ENCODE measurements at regions not wholly inside any gene's neighbourhood (a gene's known extent, or its start where the extent isn't known, plus 50 kb on each side); places are given as distances from the start of the nearest gene placed in this dataset.
A peak's percentile ranks its signal among the peaks of the same experiment; 100 is the strongest.
"Not testable (repeated sequence)": the region's sequence is repeated elsewhere in the genome, so short reads cannot be mapped to it uniquely, and the experiment has no call there.

DNA sequence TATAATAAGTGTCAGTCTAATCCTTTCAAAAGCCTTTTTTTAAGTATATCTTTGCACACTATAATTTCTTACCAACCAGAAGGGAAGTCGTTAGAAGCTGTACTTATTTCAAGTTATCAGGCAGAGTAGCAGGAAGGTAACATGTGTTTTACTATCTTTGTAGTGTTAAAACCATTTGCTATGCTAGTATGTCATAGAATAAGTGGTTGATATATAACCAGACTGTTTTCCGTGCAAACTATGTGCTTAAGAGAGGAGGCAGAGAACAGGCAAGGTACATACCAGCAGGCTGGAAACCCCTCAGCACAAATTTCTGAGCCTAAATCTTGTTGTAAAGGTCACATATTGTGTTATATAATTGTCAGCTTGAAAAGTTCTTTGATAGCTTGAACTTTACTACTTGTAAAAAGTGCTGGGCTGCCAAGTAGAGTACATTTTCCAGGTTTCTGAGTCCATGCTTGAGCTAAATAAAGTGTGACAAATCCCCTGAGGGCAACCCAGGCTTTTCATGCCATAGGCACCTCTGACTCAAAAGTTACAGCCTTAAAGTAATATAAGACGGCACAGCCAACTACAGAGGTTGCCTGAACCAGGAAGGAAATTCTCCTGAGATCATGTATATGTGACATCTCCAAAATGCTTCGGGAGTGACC, 1297.4 kb downstream of the PCDH9 start:
- Mint-ChIP-seq H3K27me3 (no peaks in the 10 kb centered on the region), H3K36me3 (no peaks in the 10 kb centered on the region), H3K4me3 (no peak overlapping the region), H3K9me3 (no peaks in the 10 kb centered on the region), H3K4me1 (no peaks in the 10 kb centered on the region), H3K27ac (no peak overlapping the region)
- ATAC-seq (replicated peaks) (no peak), DNase-seq (no peak)

DNA sequence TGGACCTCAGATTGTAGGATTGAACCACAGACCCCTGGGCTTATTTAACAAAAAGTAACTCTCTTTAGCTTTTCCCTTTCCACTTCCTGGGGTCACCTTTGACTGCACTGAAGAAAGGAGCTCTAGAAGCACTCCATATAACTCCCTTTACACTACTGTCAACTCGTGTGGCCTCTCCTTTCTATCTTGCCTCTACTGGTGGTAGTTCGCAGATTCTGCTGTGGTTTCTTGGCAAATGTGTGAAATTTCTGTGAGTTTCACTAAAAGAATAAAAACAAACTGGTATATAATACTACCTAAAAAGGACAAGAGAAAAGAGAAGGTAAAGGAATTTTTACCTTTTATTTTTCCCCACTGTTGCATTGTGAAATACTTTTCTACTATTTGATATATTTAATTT, 1298.1 kb downstream of the PCDH9 start:
- H3K27ac Mint-ChIP-seq, result no peak overlapping the region
- H3K4me1 Mint-ChIP-seq, result peaks cover 0 to under 1% of the 10 kb centered on the region in 2 donors
- ATAC-seq (replicated peaks), result no peak
- H3K4me3 Mint-ChIP-seq, result no peak overlapping the region
- H3K9me3 Mint-ChIP-seq, result no peaks in the 10 kb centered on the region
- no peaks in the 10 kb centered on the region for H3K36me3 Mint-ChIP-seq
- peaks cover 0 to under 1% of the 10 kb centered on the region in 2 donors for H3K27me3 Mint-ChIP-seq
- DNase-seq, result no peak

DNA sequence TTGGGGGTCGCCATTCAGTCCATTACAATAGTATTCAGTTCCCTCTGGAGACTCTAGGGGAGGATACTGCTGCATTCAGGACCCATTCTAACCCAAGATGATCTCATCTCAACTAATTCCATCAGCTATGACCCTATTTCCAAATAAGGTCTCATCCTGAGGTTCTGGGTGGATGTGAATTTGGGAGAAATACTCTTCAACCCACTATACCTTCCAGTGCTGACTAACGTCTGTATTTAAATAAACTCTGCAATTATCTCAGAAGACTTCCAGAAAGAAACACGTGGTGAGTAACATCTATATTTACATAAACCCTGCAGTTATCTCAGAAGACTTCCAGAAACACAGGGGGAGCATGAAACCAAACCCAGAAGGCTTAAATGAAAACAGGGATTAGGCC, 1300.7 kb downstream of the PCDH9 start:
- H3K9me3 Mint-ChIP-seq, result no peaks in the 10 kb centered on the region
- no peak overlapping the region for H3K4me3 Mint-ChIP-seq
- ATAC-seq (replicated peaks), result no peak

GRCh38 chr13:65926750-65927171, 1303.4 kb downstream of the PCDH9 start:
- DNase-seq, result no peak
- no peaks in the 10 kb centered on the region for H3K36me3 Mint-ChIP-seq
- H3K9me3 Mint-ChIP-seq, result no peaks in the 10 kb centered on the region
- no peak overlapping the region for H3K4me3 Mint-ChIP-seq
- peak; percentile 69 to 80 for ATAC-seq (replicated peaks)
- peaks cover 3 to 5% of the 10 kb centered on the region in 2 donors for H3K27me3 Mint-ChIP-seq
- H3K4me1 Mint-ChIP-seq, result peaks cover 0 to 2% of the 10 kb centered on the region in 2 donors
- H3K27ac Mint-ChIP-seq, result peak overlapping the region; percentile 70

More for the DNA sequence above, 1300.7 kb downstream of the PCDH9 start:
- Mint-ChIP-seq H3K27ac (no peak overlapping the region), H3K4me1 (peaks cover 0 to 2% of the 10 kb centered on the region in 2 donors), H3K36me3 (no peaks in the 10 kb centered on the region), H3K27me3 (peaks cover 0 to 3% of the 10 kb centered on the region in 2 donors)
- DNase-seq, result no peak

DNA sequence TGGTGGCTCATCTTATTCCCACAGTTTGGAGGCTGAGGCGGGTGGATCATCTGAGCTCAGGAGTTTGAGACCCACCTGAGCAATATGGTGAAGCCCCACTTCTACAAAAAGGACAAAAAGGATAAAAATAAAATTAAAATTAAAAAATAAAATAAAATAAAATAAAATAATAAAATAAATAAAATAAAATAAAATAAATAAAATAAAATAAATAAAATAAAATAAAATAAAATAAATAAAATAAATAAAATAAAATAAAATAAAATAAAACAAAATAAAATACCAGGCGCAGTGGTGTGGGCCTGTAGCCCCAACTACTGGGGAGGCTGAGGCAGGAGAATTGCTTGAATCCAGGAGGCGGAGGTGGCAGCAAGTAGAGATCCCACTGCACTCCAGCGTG, 1307.3 kb downstream of the PCDH9 start:
- H3K4me3 Mint-ChIP-seq; H3K27me3 Mint-ChIP-seq; H3K9me3 Mint-ChIP-seq; H3K4me1 Mint-ChIP-seq; DNase-seq; ATAC-seq (replicated peaks); H3K36me3 Mint-ChIP-seq; H3K27ac Mint-ChIP-seq: not testable (repeated sequence)

GRCh38 chr13:65921933-65922332, 1308.2 kb downstream of the PCDH9 start:
- DNase-seq, result no peak

GRCh38 chr13:65917731-65918130, 1312.4 kb downstream of the PCDH9 start:
- H3K27ac Mint-ChIP-seq, result no peak overlapping the region
- no peak for DNase-seq
- no peak for ATAC-seq (replicated peaks)

More at GRCh38 chr13:65921933-65922332, 1308.2 kb downstream of the PCDH9 start:
- peaks cover 1 to 5% of the 10 kb centered on the region in 2 donors for H3K27me3 Mint-ChIP-seq
- peaks cover 0 to under 1% of the 10 kb centered on the region in 2 donors for H3K4me1 Mint-ChIP-seq
- no peak for ATAC-seq (replicated peaks)
- H3K4me3 Mint-ChIP-seq, result no peak overlapping the region
- no peaks in the 10 kb centered on the region for H3K36me3 Mint-ChIP-seq
- H3K9me3 Mint-ChIP-seq, result peaks cover 0 to 1% of the 10 kb centered on the region in 2 donors
- no peak overlapping the region for H3K27ac Mint-ChIP-seq

GRCh38 chr13:65915195-65915594, 1314.9 kb downstream of the PCDH9 start:
- H3K27ac Mint-ChIP-seq, result no peak overlapping the region
- no peaks in the 10 kb centered on the region for H3K27me3 Mint-ChIP-seq
- no peaks in the 10 kb centered on the region for H3K4me1 Mint-ChIP-seq
- H3K4me3 Mint-ChIP-seq, result no peak overlapping the region
- H3K9me3 Mint-ChIP-seq, result peaks cover 0 to 3% of the 10 kb centered on the region in 2 donors
- ATAC-seq (replicated peaks) (no peak), DNase-seq (no peak)
- no peaks in the 10 kb centered on the region for H3K36me3 Mint-ChIP-seq

More at GRCh38 chr13:65917731-65918130, 1312.4 kb downstream of the PCDH9 start:
- H3K36me3 Mint-ChIP-seq, result no peaks in the 10 kb centered on the region
- no peaks in the 10 kb centered on the region for H3K4me1 Mint-ChIP-seq
- no peaks in the 10 kb centered on the region for H3K27me3 Mint-ChIP-seq
- peaks cover 0 to 1% of the 10 kb centered on the region in 2 donors for H3K9me3 Mint-ChIP-seq
- no peak overlapping the region for H3K4me3 Mint-ChIP-seq

DNA sequence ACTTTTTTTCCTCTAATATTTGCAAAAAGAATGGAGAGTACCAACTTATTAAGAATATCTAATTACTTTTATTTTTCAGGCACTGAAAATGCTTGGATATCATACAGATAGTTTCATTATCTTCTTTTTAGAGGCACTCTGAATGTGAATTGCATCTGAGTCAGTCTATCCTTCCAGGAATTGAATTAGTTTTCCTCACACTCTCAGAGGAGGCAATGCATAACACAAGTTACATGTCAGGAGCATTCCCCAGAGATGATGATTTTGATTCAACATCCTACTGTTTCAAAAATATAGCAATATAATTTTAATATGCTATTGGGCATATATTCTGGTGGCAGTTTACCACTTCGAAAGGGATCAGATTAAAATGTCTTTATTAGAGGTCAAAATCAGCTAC, 1315.4 kb downstream of the PCDH9 start:
- Mint-ChIP-seq H3K9me3 (peaks cover 0 to 3% of the 10 kb centered on the region in 2 donors), H3K4me3 (no peak overlapping the region), H3K4me1 (no peaks in the 10 kb centered on the region), H3K27ac (no peak overlapping the region), H3K27me3 (no peaks in the 10 kb centered on the region), H3K36me3 (no peaks in the 10 kb centered on the region)
- no peak for ATAC-seq (replicated peaks)
- DNase-seq, result no peak

GRCh38 chr13:65913173-65913572, 1317.0 kb downstream of the PCDH9 start:
- Mint-ChIP-seq H3K4me1 (no peaks in the 10 kb centered on the region), H3K4me3 (no peak overlapping the region), H3K9me3 (peaks cover 7 to 8% of the 10 kb centered on the region in 2 donors), H3K27ac (no peak overlapping the region), H3K27me3 (no peaks in the 10 kb centered on the region), H3K36me3 (no peaks in the 10 kb centered on the region)
- DNase-seq (no peak), ATAC-seq (replicated peaks) (no peak)

DNA sequence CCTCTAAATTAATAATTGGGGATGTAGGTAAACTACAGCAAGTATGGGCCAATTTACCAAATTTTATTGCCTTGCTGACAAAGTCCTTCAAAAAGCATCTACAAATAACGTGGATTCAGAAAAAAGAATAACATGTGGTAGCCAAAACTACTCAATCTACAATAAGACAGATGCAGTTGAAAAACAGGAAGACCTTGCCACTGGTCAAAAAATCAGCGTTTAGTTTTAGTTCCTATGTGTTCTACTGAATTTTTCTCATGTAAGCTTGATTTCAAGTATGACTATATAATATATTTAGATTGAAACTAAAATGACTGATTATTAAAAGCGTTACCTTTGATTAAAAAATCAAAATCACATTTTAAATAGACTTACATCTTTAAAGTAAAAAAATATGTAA, 1317.6 kb downstream of the PCDH9 start:
- no peaks in the 10 kb centered on the region for H3K27me3 Mint-ChIP-seq

DNA sequence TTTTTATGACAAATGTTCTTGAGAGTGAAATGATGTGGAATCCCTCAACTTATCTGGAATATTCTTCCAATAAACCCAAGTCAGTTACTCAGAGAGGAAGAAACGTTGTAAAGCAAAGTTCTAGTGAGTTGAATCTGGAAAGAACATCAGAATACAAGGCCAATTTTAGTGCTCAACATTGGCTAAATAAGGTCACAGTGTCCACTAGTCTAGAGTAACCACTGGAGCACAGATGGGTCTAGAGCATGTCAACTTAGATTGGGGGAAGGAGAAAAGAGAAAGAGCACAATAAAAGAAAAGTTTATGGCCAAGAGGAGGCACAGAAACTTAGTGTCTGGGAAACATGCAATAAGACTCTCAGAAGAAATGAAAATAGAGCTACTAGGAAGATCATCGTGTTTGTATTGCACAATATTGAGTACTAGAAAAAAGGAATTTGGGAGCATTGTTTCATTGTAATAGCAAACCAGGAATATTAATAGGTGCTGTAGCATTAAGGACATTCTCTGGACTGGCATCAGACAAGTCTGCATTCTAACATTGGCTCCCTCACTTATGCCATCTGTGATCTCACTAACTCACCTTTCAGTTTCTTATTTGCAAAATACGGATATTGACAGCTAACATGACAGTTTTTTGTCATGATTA, 1318.5 kb downstream of the PCDH9 start:
- no peak for DNase-seq
- Mint-ChIP-seq H3K4me1 (no peaks in the 10 kb centered on the region), H3K4me3 (no peak overlapping the region), H3K27ac (no peak overlapping the region), H3K27me3 (no peaks in the 10 kb centered on the region), H3K9me3 (peaks cover 7 to 13% of the 10 kb centered on the region in 2 donors), H3K36me3 (no peaks in the 10 kb centered on the region)
- no peak for ATAC-seq (replicated peaks)

More for the DNA sequence above, 1317.6 kb downstream of the PCDH9 start:
- H3K4me1 Mint-ChIP-seq, result no peaks in the 10 kb centered on the region
- peaks cover 7 to 8% of the 10 kb centered on the region in 2 donors for H3K9me3 Mint-ChIP-seq
- no peak overlapping the region for H3K4me3 Mint-ChIP-seq
- H3K27ac Mint-ChIP-seq, result no peak overlapping the region
- no peak for ATAC-seq (replicated peaks)
- no peak for DNase-seq
- no peaks in the 10 kb centered on the region for H3K36me3 Mint-ChIP-seq

DNA sequence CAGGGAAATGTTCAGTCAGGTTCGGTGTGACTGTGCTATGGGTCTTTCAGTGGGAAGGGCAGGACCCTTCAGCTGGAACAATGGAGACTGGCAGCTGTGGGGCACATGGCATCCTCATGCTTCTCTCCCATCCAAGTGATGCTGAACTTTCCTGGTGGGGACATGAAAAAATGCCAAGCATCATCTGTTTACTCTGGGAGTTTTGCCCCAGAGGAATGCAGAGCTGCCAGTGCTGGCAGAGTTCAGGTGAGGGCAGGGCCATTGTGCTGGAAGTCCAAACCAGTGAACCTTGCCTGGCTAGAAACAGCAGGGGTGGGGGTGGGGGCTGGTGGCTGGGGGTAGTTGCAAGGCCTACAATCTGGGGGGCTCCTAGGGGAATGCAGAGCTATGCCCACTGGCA, 1320.6 kb downstream of the PCDH9 start:
- H3K4me3 Mint-ChIP-seq, result no peak overlapping the region

DNA sequence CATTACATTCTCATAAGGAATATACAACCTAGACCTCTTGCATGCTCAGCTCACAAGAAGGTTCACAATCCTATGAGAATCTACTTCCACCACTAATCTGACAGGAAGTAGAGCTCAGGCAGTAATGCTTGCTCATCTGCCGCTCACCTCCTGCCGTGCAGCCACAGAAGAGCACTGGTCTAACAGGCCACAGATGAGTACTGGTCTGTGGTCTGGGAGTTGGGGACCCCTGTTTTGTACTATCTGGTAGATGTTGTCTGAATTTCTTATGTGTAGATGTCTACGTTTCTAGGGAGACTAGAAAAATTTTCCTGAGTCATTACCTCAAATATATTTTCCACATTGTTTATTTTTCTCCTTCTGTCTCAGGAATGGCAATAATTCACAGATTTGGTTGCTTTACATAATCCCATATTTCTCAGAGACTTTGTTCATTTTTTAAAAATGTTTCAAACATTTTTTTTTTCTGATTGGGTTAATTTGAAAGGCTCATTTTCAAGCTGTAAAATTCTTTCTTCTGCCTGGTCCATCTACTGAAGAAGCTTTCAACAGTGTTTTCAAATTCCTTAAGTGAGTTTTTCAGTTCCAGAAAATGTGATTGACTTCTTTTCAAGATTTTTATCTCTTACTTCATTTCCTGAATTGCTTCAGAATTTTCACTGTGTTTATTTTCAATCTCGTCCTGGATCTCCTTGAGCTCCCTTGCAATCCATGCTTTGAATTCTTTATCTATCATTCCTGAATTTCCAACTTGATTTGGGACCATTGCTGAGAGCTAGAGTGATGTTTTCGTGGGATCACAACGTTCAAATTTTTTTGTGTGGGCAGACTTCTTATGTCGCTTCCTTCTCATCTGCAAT, 1322.2 kb downstream of the PCDH9 start:
- H3K4me3 Mint-ChIP-seq, result no peak overlapping the region
- peaks cover 9 to 13% of the 10 kb centered on the region in 2 donors for H3K9me3 Mint-ChIP-seq
- H3K4me1 Mint-ChIP-seq, result no peaks in the 10 kb centered on the region
- DNase-seq, result no peak
- no peaks in the 10 kb centered on the region for H3K27me3 Mint-ChIP-seq
- H3K36me3 Mint-ChIP-seq, result no peaks in the 10 kb centered on the region
- no peak for ATAC-seq (replicated peaks)
- H3K27ac Mint-ChIP-seq, result no peak overlapping the region

More for the DNA sequence above, 1320.6 kb downstream of the PCDH9 start:
- no peaks in the 10 kb centered on the region for H3K36me3 Mint-ChIP-seq
- DNase-seq (no peak), ATAC-seq (replicated peaks) (no peak)
- H3K9me3 Mint-ChIP-seq, result peaks cover 9 to 13% of the 10 kb centered on the region in 2 donors
- H3K27ac Mint-ChIP-seq, result no peak overlapping the region
- no peaks in the 10 kb centered on the region for H3K27me3 Mint-ChIP-seq
- no peaks in the 10 kb centered on the region for H3K4me1 Mint-ChIP-seq
